DOHH2 (cell line): ENCODE measurements at regions not wholly inside any gene's neighbourhood (a gene's known extent, or its start where the extent isn't known, plus 50 kb on each side); places are given as distances from the start of the nearest gene placed in this dataset.
"Not testable (repeated sequence)": the region's sequence is repeated elsewhere in the genome, so short reads cannot be mapped to it uniquely, and the experiment has no call there.

Experiments
- H3F3A ChIP-seq: fragments of 200-600 bp; sonication (generic), shearing (Covaris generic); 2 replicates; pipeline ENCODE4 v1.6.0; 2016; ENCODE audit warnings: antibody characterized with exemption, mild to moderate bottlenecking; ENCODE audit not compliant: control insufficient read depth, insufficient read depth
- H3K27ac ChIP-seq: fragments of 200-600 bp; sonication (generic); 2 replicates; pipeline ENCODE4 v1.5.1; 2014; ENCODE audit warnings: low read depth, mild to moderate bottlenecking, low read length, moderate library complexity
- H3K27me3 ChIP-seq: fragments of 200-600 bp; sonication (generic); 2 replicates; pipeline ENCODE4 v1.6.1; 2014; ENCODE audit warnings: mild to moderate bottlenecking, low read length, mixed read lengths; ENCODE audit not compliant: control insufficient read depth
- H3K36me3 ChIP-seq: fragments of 200-600 bp; sonication (generic); 2 replicates; pipeline ENCODE4 v1.6.1; 2014; ENCODE audit warnings: mild to moderate bottlenecking, low read length, moderate library complexity, mixed read lengths; ENCODE audit not compliant: control insufficient read depth
- H3K4me1 ChIP-seq: fragments of 200-600 bp; sonication (generic); 2 replicates; pipeline ENCODE4 v1.6.1; 2014; ENCODE audit warnings: mild to moderate bottlenecking, low read length, mixed read lengths; ENCODE audit not compliant: control insufficient read depth
- H3K4me2 ChIP-seq: fragments of 200-600 bp; sonication (generic); 2 replicates; pipeline ENCODE4 v1.6.0; 2014; ENCODE audit warnings: mild to moderate bottlenecking, low read length, moderate library complexity
- H3K4me3 ChIP-seq: fragments of 200-600 bp; sonication (generic); 2 replicates; pipeline ENCODE4 v1.5.1; 2014; ENCODE audit warnings: mild to moderate bottlenecking, low read length, mixed read lengths
- H3K79me2 ChIP-seq: fragments of 200-600 bp; sonication (generic); 2 replicates; pipeline ENCODE4 v1.6.1; 2014; ENCODE audit warnings: mild to moderate bottlenecking, low read length, mixed read lengths; ENCODE audit not compliant: control insufficient read depth
- H3K9me2 ChIP-seq: fragments of 200-600 bp; sonication (generic); replicated peaks from 2 replicates; pipeline ENCODE4 v1.6.1; 2014; ENCODE audit warnings: mild to moderate bottlenecking, low read length, mixed read lengths; ENCODE audit not compliant: control insufficient read depth
- H3K9me3 ChIP-seq: fragments of 200-600 bp; sonication (generic); 2 replicates; pipeline ENCODE4 v1.6.1; 2014; ENCODE audit warnings: antibody characterized with exemption, low read length, mixed read lengths; ENCODE audit not compliant: control insufficient read depth, insufficient read depth
- H4K20me1 ChIP-seq: fragments of 200-600 bp; sonication (generic); 2 replicates; pipeline ENCODE4 v1.6.0; 2014; ENCODE audit warnings: low read depth, mild to moderate bottlenecking, antibody characterized with exemption, low read length, moderate library complexity; ENCODE audit not compliant: control insufficient read depth, insufficient read depth
- CTCF ChIP-seq: fragments of 200-600 bp; sonication (generic); IDR thresholded peaks from one replicate; pipeline ENCODE4 v1.5.1; 2014; ENCODE audit warnings: antibody characterized with exemption, mild to moderate bottlenecking, low read depth, low read length; ENCODE audit not compliant: poor library complexity, severe bottlenecking
- EZH2phosphoT487 ChIP-seq: fragments of 200-600 bp; sonication (generic); IDR thresholded peaks from 2 replicates; pipeline ENCODE4 v1.6.1; 2017; ENCODE audit warnings: borderline replicate concordance, mild to moderate bottlenecking, antibody characterized with exemption, low read length, moderate library complexity, mixed read lengths

GRCh38 chr10:45518741-45519140 lies 144.7 kb downstream of the ALOX5 start:
- no peaks in the 10 kb centered on the region for H3K79me2 ChIP-seq
- no peaks in the 10 kb centered on the region for H4K20me1 ChIP-seq
- no peaks in the 10 kb centered on the region for H3F3A ChIP-seq
- no peak overlapping the region for H3K4me3 ChIP-seq
- H3K9me3 ChIP-seq: no peaks in the 10 kb centered on the region
- no peaks in the 10 kb centered on the region for H3K4me1 ChIP-seq
- H3K4me2 ChIP-seq: no peak overlapping the region
- no peak overlapping the region for H3K27ac ChIP-seq
- H3K27me3 ChIP-seq: no peaks in the 10 kb centered on the region
- H3K36me3 ChIP-seq: no peaks in the 10 kb centered on the region
- H3K9me2 ChIP-seq: no peaks in the 10 kb centered on the region
- TF ChIP-seq EZH2phosphoT487 (no peak), CTCF (no peak)

GRCh38 chr10:45515630-45516029 lies 141.6 kb downstream of the ALOX5 start:
- H3K4me1 ChIP-seq: no peaks in the 10 kb centered on the region
- no peak overlapping the region for H3K27ac ChIP-seq
- H3K4me2 ChIP-seq: no peak overlapping the region
- no peaks in the 10 kb centered on the region for H4K20me1 ChIP-seq
- TF ChIP-seq EZH2phosphoT487 (no peak), CTCF (no peak)
- H3K9me3 ChIP-seq: no peaks in the 10 kb centered on the region
- no peaks in the 10 kb centered on the region for H3K79me2 ChIP-seq
- no peaks in the 10 kb centered on the region for H3K27me3 ChIP-seq
- H3K36me3 ChIP-seq: no peaks in the 10 kb centered on the region
- H3K9me2 ChIP-seq: no peaks in the 10 kb centered on the region
- H3F3A ChIP-seq: no peaks in the 10 kb centered on the region
- no peak overlapping the region for H3K4me3 ChIP-seq

- Histone ChIP-seq H3K4me3 (no peak overlapping the region), H3F3A (no peaks in the 10 kb centered on the region), H3K9me3 (no peaks in the 10 kb centered on the region), H3K9me2 (no peaks in the 10 kb centered on the region), H3K27ac (no peak overlapping the region), H3K36me3 (no peaks in the 10 kb centered on the region), H3K79me2 (no peaks in the 10 kb centered on the region), H3K27me3 (no peaks in the 10 kb centered on the region), H3K4me2 (no peak overlapping the region), H3K4me1 (no peaks in the 10 kb centered on the region), H4K20me1 (no peaks in the 10 kb centered on the region)
- no peak for TF ChIP-seq EZH2phosphoT487
Observed at GRCh38 chr10:45514291-45515270, 140.6 kb downstream of the ALOX5 start.

- Histone ChIP-seq H3K79me2 (no peaks in the 10 kb centered on the region), H3K4me2 (no peak overlapping the region), H3K9me2 (no peaks in the 10 kb centered on the region), H3K4me3 (no peak overlapping the region), H3K36me3 (no peaks in the 10 kb centered on the region), H3K4me1 (no peaks in the 10 kb centered on the region), H3K27me3 (no peaks in the 10 kb centered on the region), H3F3A (no peaks in the 10 kb centered on the region), H4K20me1 (no peaks in the 10 kb centered on the region), H3K27ac (no peak overlapping the region), H3K9me3 (no peaks in the 10 kb centered on the region)
- no peak for TF ChIP-seq CTCF
- no peak for TF ChIP-seq EZH2phosphoT487
Observed at GRCh38 chr10:45513551-45513950, 139.5 kb downstream of the ALOX5 start.

- not testable (repeated sequence) for H3K4me2 ChIP-seq, H3K27me3 ChIP-seq, H3K9me2 ChIP-seq, H3K27ac ChIP-seq, H3K4me3 ChIP-seq, H3K79me2 ChIP-seq, H3K4me1 ChIP-seq, H3K9me3 ChIP-seq, H3F3A ChIP-seq, H4K20me1 ChIP-seq, H3K36me3 ChIP-seq
Observed at GRCh38 chr10:45511926-45512325, 137.9 kb downstream of the ALOX5 start.
